Heart right ventricle (tissue), 16 donors: ENCODE measurements at regions not wholly inside any gene's neighbourhood (a gene's known extent, or its start where the extent isn't known, plus 50 kb on each side); places are given as distances from the start of the nearest gene placed in this dataset.

Experiments
- ATAC-seq, 8 donors: fragments of 200-7000 bp; cut with Tn5 transposase; one replicate each; pipeline ENCODE4 v1.9.1; 2020; ENCODE audit warnings: mild to moderate bottlenecking in 8 of 8, moderate library complexity in 8 of 8, moderate number of reproducible peaks in 1 of 8
- DNase-seq, 2 donors: peaks; one replicate each; pipeline ENCODE4 v3.0.0-alpha.2; 2020
- H3K27ac ChIP-seq, 10 donors: fragments of 200-600 bp; sonication (generic) in 2 of 10; one replicate each; pipeline versions ENCODE4 v1.5.0 to v1.8.0; 2020 to 2022; ENCODE audit warnings: mild to moderate bottlenecking in 3 of 10
- H3K27me3 ChIP-seq, 7 donors: fragments of 200-600 bp; one replicate each; pipeline ENCODE4 v1.8.0; 2021 to 2022; ENCODE audit warnings: mild to moderate bottlenecking in 2 of 7
- H3K36me3 ChIP-seq, 9 donors: fragments of 200-600 bp; sonication (generic) in 1 of 9; one replicate each; pipeline versions ENCODE4 v1.5.0 to v1.8.0; 2020 to 2022; ENCODE audit warnings: mild to moderate bottlenecking in 2 of 9
- H3K4me1 ChIP-seq, 9 donors: fragments of 200-600 bp; sonication (generic) in 1 of 9; one replicate each; pipeline versions ENCODE4 v1.5.0 to v1.8.0; 2020 to 2022; ENCODE audit warnings: mild to moderate bottlenecking in 4 of 9
- H3K4me3 ChIP-seq, 10 donors: fragments of 200-600 bp; sonication (generic) in 2 of 10; one replicate each; pipeline versions ENCODE4 v1.5.0 to v1.8.0; 2020 to 2022; ENCODE audit warnings: mild to moderate bottlenecking in 7 of 10, moderate library complexity in 2 of 10
- H3K9me3 ChIP-seq, 11 donors: fragments of 200-600 bp in 10 of 11; sonication (generic) in 2 of 11; one replicate each; pipeline versions ENCODE4 v1.5.0 to v1.8.0; 2013 to 2022; ENCODE audit warnings: mild to moderate bottlenecking in 2 of 11, control low read depth in 1 of 11, moderate library complexity in 1 of 11
- WGBS, 2 donors: extraction: QIAGEN DNeasy Blood & Tissue Kit; methylation state at CpG; one replicate each; pipeline ENCODE4 v1.1.7; 2013; ENCODE audit warnings: inconsistent platforms in 1 of 2; 5-methylcytosine and 5-hydroxymethylcytosine counted together
- intact Hi-C, 10 donors: fragments of 100-400 bp; cut with DNase I; formaldehyde crosslinking; loops; one replicate each; pipeline versions ENCODE4 v1.11.1 to v1.14.2; 2022
- TF ChIP-seq, protein P1 (sequence below), 9 donors: fragments of 200-600 bp; sonication (generic) in 2 of 9; IDR thresholded peaks; one replicate each; pipeline versions ENCODE4 v1.5.0 to v1.8.0; 2021 to 2022; ENCODE audit warnings: antibody characterized with exemption in 9 of 9, mild to moderate bottlenecking in 5 of 9, moderate library complexity in 1 of 9
- donor health status: Arrhythmogenic right ventricular cardiomyopathy.
- donor health status: ischemic (EF 13 %, LVEDD 7.1; RV severe dilation, severe dysfunction).
- donor health status: healthy with polysubstance abuse.
- donor health status: DM: no; HTN: yes; CAD: no.
- donor health status: DM: no; HTN: no; CAD: no.
- donor health status: ischemic (EF 25% LVEDD 6.9; RV normal size, moderate dysfunction).
- donor health status: ischemic (EF 25% LVEDD 5.7; RV mildly dilated, moderate dysfunction).
- donor health status: healthy.
- donor health status: DM: yes; HTN: yes; CAD: no.
- donor health status: Ischemic cardiomyopathy.
- donor health status: ischemic (EF 35%, LVEDD 5.7; RV mildly dilated, moderate dysfunction).
- donor health status: nonischemic (EF 11% LVEDD 7.7; RV severe dilation, severe dysfunction).
- donor health status: DM: yes; HTN: yes; CAD: no.
- donor health status: PGD.
- donor health status: ischemic (EF 29% LVEDD 5.4; RV normal size, mild dysfunction).
- donor health status: nonischemic (EF 23%, LVEDD 6.1; RV moderate dilation, normal function).

GRCh38 chr1:219119839-219120238 lies 53.8 kb upstream of the LYPLAL1 start:
- DNase-seq (no peak), ATAC-seq (no peak)
- no peaks in the 10 kb centered on the region for H3K9me3 ChIP-seq
- H3K36me3 ChIP-seq, result no peaks in the 10 kb centered on the region
- H3K4me3 ChIP-seq, result no peak overlapping the region
- no peaks in the 10 kb centered on the region for H3K27me3 ChIP-seq
- no peak overlapping the region for H3K27ac ChIP-seq
- H3K4me1 ChIP-seq, result peaks cover 0 to 31% (median 14%) of the 10 kb centered on the region in 9 donors
- TF ChIP-seq, protein P1, sequence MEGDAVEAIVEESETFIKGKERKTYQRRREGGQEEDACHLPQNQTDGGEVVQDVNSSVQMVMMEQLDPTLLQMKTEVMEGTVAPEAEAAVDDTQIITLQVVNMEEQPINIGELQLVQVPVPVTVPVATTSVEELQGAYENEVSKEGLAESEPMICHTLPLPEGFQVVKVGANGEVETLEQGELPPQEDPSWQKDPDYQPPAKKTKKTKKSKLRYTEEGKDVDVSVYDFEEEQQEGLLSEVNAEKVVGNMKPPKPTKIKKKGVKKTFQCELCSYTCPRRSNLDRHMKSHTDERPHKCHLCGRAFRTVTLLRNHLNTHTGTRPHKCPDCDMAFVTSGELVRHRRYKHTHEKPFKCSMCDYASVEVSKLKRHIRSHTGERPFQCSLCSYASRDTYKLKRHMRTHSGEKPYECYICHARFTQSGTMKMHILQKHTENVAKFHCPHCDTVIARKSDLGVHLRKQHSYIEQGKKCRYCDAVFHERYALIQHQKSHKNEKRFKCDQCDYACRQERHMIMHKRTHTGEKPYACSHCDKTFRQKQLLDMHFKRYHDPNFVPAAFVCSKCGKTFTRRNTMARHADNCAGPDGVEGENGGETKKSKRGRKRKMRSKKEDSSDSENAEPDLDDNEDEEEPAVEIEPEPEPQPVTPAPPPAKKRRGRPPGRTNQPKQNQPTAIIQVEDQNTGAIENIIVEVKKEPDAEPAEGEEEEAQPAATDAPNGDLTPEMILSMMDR (IDR thresholded peaks at IDR 0.05), result no peak
- intact Hi-C loops, result no loop called here

DNA sequence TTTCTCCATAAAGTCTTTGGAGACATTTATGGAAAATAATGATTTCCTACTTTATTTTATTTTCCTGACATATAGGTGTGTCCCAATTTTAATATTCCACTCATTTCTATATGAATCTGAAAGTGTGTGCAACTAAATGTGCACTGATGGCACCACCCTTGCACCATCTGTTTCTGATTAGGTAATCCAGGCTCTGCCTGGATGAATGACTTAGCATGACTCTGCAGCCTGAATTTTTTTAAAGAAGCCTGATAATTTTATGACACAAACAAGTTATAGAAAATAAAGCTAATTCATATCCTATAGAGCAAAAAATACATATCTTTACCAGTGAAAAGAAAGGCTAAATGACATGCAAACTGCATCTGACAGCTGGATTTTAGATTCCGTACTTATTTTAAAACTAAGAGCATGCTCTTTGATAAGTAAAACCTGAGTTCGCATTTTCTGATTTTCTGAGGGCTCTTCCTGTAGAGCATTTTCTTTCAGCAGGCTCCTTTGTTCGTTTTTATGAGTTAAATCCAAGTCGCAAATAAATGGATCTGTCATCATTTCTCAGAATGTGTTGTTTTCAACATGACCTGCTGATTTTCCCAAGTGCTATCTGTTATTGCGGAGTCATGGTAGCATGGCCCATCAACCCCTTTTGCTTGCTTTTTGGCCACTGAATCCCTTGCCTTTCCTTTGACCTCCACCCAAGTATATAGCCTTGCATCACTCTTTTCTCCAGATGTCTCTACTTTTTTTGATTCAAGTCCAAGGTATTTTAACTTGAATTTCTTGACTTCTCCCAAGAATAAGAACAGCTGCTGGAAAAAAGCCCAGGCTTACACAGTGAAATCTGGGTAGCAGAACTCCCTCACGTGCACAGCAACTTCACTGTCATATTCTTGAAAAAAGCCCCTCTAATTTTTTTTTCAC lies 52.8 kb upstream of the LYPLAL1 start:
- intact Hi-C loops, result no loop called here
- TF ChIP-seq, protein P1 (IDR thresholded peaks at IDR 0.05), result no peak
- DNase-seq (peak in 1 of 2 donors; percentile 71), ATAC-seq (peak in 7 of 8 donors; percentile 79 to 91 (median 87))
- Histone ChIP-seq H3K36me3 (no peaks in the 10 kb centered on the region), H3K27ac (peak overlapping the region in 6 of 10 donors; percentile 1 to 51 (median 25)), H3K4me1 (peaks cover 0 to 34% (median 14%) of the 10 kb centered on the region in 9 donors), H3K9me3 (no peaks in the 10 kb centered on the region), H3K4me3 (no peak overlapping the region), H3K27me3 (no peaks in the 10 kb centered on the region)
- WGBS, 2 donors, result 58 to 63% methylated on average over 6 of the region's 6 CpGs

DNA sequence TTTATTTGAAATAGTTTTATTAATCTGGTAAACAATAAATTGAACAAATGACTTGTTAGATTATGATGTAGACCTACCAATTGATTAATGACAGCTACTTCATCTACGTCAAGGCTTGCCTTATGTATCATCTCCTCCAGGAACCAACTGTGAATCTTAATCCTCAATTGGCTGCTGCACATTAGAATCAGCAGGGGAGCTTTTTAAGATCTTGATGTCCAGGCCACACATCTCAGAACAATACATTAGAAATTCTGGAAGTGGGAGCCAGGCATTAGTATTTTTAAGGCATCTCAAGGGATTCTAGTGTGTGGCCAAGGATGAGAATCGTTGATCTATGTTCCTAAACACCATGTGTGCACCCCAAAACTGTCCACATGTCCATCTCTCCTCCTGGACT lies 52.0 kb upstream of the LYPLAL1 start:
- intact Hi-C loops, result no loop called here

GRCh38 chr1:219123036-219123435 lies 50.6 kb upstream of the LYPLAL1 start:
- Histone ChIP-seq H3K4me3 (no peak overlapping the region), H3K36me3 (no peaks in the 10 kb centered on the region), H3K27ac (peak overlapping the region in 1 of 10 donors; percentile 12), H3K27me3 (no peaks in the 10 kb centered on the region), H3K4me1 (peaks cover 0 to 45% (median 14%) of the 10 kb centered on the region in 9 donors), H3K9me3 (no peaks in the 10 kb centered on the region)
- DNase-seq (peak in 1 of 2 donors; percentile 18), ATAC-seq (peak in 3 of 8 donors; percentile 32 to 45 (median 36))
- TF ChIP-seq, protein P1 (IDR thresholded peaks at IDR 0.05), result no peak
- WGBS, 2 donors, result 49 to 57% methylated on average over 4 of the region's 4 CpGs
- intact Hi-C loops, result no loop called here

More for the DNA sequence above, 52.0 kb upstream of the LYPLAL1 start:
- H3K36me3 ChIP-seq, result no peaks in the 10 kb centered on the region
- 68 to 80% methylated on average over 2 of the region's 2 CpGs for WGBS, 2 donors
- peak overlapping the region in 2 of 10 donors; percentile 16 to 18 for H3K27ac ChIP-seq
- no peaks in the 10 kb centered on the region for H3K9me3 ChIP-seq
- peaks cover 0 to 40% (median 14%) of the 10 kb centered on the region in 9 donors for H3K4me1 ChIP-seq
- no peak overlapping the region for H3K4me3 ChIP-seq
- DNase-seq (no peak), ATAC-seq (no peak)
- TF ChIP-seq, protein P1 (IDR thresholded peaks at IDR 0.05), result no peak
- no peaks in the 10 kb centered on the region for H3K27me3 ChIP-seq
